Upper lobe of right lung (tissue), 1 donor: ENCODE measurements at regions not wholly inside any gene's neighbourhood (a gene's known extent, or its start where the extent isn't known, plus 50 kb on each side); places are given as distances from the start of the nearest gene placed in this dataset.

Experiments
- ATAC-seq: fragments of 200-7000 bp; cut with Tn5 transposase; one replicate; pipeline ENCODE4 v1.9.1; 2020; ENCODE audit warnings: mild to moderate bottlenecking, moderate library complexity
- DNase-seq: peaks from one replicate; pipeline ENCODE4 v3.0.0-alpha.2; 2020
- H3K27ac ChIP-seq: fragments of 200-600 bp; one replicate; pipeline ENCODE4 v1.8.0; 2022
- H3K27me3 ChIP-seq: fragments of 200-600 bp; one replicate; pipeline ENCODE4 v1.8.0; 2022; ENCODE audit warnings: mild to moderate bottlenecking
- H3K36me3 ChIP-seq: fragments of 200-600 bp; one replicate; pipeline ENCODE4 v1.8.0; 2022
- H3K4me1 ChIP-seq: fragments of 200-600 bp; one replicate; pipeline ENCODE4 v1.8.0; 2022
- H3K4me3 ChIP-seq: fragments of 200-600 bp; one replicate; pipeline ENCODE4 v1.8.0; 2022; ENCODE audit warnings: mild to moderate bottlenecking
- H3K9me3 ChIP-seq: fragments of 200-600 bp; one replicate; pipeline ENCODE4 v1.8.0; 2022
- CTCF ChIP-seq: fragments of 200-600 bp; IDR thresholded peaks from one replicate; pipeline ENCODE4 v1.8.0; 2022; ENCODE audit warnings: antibody characterized with exemption
- intact Hi-C: fragments of 100-400 bp; cut with DNase I; formaldehyde crosslinking; loops from one replicate; pipeline ENCODE4 v1.11.0; 2022
- donor health status: DM: no; HTN: yes; CAD: no; lungs with severe emphysema.

- Histone ChIP-seq H3K4me3 (no peak overlapping the region), H3K27me3 (no peaks in the 10 kb centered on the region), H3K27ac (no peak overlapping the region), H3K4me1 (no peaks in the 10 kb centered on the region), H3K9me3 (no peaks in the 10 kb centered on the region), H3K36me3 (no peaks in the 10 kb centered on the region)
- intact Hi-C loops = no loop called here
- DNase-seq = no peak
- peak; percentile 56 for ATAC-seq
- TF ChIP-seq CTCF = no peak
Observed at GRCh38 chr9:107841076-107841475, 351.5 kb upstream of the KLF4 start.

- Histone ChIP-seq H3K9me3 (no peaks in the 10 kb centered on the region), H3K4me3 (no peak overlapping the region), H3K4me1 (no peaks in the 10 kb centered on the region), H3K27ac (no peak overlapping the region), H3K36me3 (no peaks in the 10 kb centered on the region), H3K27me3 (no peaks in the 10 kb centered on the region)
- no peak for ATAC-seq
- intact Hi-C loops = no loop called here
- no peak for TF ChIP-seq CTCF
- no peak for DNase-seq
Observed at GRCh38 chr9:107839371-107839770, 349.8 kb upstream of the KLF4 start.

- Histone ChIP-seq H3K4me3 (no peak overlapping the region), H3K27ac (no peak overlapping the region), H3K9me3 (no peaks in the 10 kb centered on the region), H3K4me1 (no peaks in the 10 kb centered on the region), H3K36me3 (no peaks in the 10 kb centered on the region), H3K27me3 (no peaks in the 10 kb centered on the region)
- intact Hi-C loops = no loop called here
- TF ChIP-seq CTCF = no peak
- DNase-seq (no peak), ATAC-seq (no peak)
Observed at GRCh38 chr9:107838766-107839165, 349.2 kb upstream of the KLF4 start.

GRCh38 chr9:107836300-107836699, 346.7 kb upstream of the KLF4 start:
- H3K9me3 ChIP-seq = no peaks in the 10 kb centered on the region
- TF ChIP-seq CTCF = no peak
- H3K4me3 ChIP-seq = no peak overlapping the region
- no peak for DNase-seq
- intact Hi-C loops = no loop called here
- no peak for ATAC-seq
- no peaks in the 10 kb centered on the region for H3K4me1 ChIP-seq
- H3K27ac ChIP-seq = no peak overlapping the region
- peaks cover 4% of the 10 kb centered on the region for H3K27me3 ChIP-seq
- no peaks in the 10 kb centered on the region for H3K36me3 ChIP-seq

- no peak overlapping the region for H3K27ac ChIP-seq
- H3K9me3 ChIP-seq = no peaks in the 10 kb centered on the region
- ATAC-seq = no peak
- H3K36me3 ChIP-seq = no peaks in the 10 kb centered on the region
- no peak for TF ChIP-seq CTCF
- no peaks in the 10 kb centered on the region for H3K4me1 ChIP-seq
- intact Hi-C loops = no loop called here
- H3K4me3 ChIP-seq = no peak overlapping the region
- H3K27me3 ChIP-seq = peaks cover 4% of the 10 kb centered on the region
- DNase-seq = no peak
Observed at GRCh38 chr9:107833295-107833694, 343.7 kb upstream of the KLF4 start.

GRCh38 chr9:107832871-107833270, 343.3 kb upstream of the KLF4 start:
- no peaks in the 10 kb centered on the region for H3K4me1 ChIP-seq
- no peaks in the 10 kb centered on the region for H3K36me3 ChIP-seq
- DNase-seq (no peak), ATAC-seq (no peak)
- H3K9me3 ChIP-seq = no peaks in the 10 kb centered on the region
- H3K27ac ChIP-seq = no peak overlapping the region
- H3K27me3 ChIP-seq = peaks cover 4% of the 10 kb centered on the region
- H3K4me3 ChIP-seq = no peak overlapping the region
- intact Hi-C loops = no loop called here
- no peak for TF ChIP-seq CTCF
